CD4-positive, alpha-beta T cell treated with Interleukin-17A for 1 hour (primary cell): ENCODE measurements at regions not wholly inside any gene's neighbourhood (a gene's known extent, or its start where the extent isn't known, plus 50 kb on each side); places are given as distances from the start of the nearest gene placed in this dataset.

Experiments used
- DNase-seq: peaks from one replicate; pipeline ENCODE4 v3.0.0-alpha.2; 2020

DNA sequence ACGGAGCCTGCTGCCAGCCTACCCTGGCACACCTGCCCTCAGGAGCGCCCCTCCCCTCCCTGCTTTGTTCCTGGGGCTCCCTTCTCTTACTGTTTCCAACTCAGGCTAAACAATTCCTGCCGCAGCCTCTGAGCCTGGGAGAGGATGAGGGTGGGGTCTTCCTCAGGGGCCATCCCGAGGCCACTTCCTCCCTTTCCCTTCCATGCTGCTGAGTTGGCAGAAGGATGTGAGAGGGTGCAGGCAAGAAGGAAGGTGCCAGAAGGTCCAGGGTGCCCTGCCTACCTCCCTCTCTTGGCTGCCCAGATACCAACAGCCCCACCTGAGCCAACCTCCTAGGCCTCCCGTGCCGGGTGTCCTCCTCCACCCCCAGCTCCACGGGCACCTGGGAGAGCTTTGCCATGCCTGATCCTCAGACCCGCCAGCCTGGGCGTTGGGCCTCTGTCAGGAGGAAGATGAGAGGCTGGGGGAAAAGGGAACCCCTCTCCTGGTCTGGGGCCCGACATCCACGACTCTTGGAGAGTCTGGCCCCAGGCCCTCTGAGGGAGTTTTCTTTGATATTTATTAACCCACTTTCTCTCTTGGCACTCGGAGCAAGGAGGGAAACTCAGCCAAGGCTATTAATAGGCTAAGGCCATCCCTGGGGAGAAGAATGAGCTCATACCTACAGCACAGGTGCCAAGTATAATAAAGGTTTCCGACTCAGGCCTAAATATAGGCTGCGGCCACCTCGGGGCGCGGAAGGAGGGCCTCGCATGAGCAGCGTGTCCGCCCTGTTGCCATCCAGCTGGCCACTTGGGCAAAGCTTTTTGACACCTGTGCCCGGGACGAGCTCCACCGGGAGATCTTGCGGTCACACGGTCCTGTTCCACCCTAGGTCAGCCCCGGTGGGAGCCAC is 232.0 kb downstream of the ENGASE start:
- no peak for DNase-seq

DNA sequence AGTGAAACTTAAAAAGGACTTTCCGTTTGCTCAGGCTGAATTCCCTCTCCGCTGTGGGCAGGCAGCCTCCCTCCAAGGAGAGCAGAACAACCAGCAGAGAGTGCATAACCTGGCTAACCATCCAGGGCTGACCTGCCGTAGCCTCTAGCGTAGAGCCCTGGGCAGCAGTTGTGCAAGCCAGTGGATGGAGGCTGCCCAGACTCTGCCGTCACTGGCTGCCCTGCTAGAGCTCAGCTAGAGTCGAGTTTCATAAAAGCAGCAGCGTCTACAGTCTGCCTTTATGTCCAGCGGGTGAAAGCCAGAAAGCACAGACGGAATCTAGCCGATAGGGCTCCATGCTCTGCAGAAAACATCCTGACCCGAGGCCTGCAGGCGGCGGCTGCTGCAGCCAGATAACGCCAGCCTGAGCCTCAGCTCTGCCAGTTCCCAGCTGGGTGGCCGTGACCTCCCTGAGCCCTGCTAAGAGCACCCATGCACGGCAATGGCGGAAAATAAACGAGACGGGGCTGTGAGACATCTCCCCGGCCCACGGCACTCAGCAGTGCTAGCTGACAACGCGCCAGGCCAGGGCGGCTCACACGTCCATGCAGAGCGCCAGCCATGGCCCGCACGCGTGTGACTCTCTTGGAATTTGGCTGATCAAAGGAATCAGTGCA is 231.3 kb downstream of the ENGASE start:
- no peak for DNase-seq

DNA sequence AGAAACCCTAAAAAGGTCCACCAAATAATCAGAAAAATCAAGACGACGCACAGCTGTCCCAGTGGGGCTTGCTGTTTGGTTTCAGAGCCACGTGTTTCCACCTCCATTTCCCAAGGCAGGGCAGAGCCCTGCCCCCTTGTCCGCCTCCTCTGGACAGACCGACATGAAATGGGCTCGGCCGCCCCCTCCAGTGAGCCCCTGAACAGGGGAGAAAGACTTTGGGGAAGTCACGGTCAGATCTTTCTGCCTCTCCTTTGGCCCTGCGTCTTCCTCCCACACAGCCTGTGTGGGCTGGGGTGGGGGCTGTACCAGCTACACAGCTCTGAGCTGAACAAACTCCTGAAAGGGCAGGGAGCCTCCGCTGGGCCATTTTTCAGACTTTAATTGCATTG is 230.7 kb downstream of the ENGASE start:
- no peak for DNase-seq

DNA sequence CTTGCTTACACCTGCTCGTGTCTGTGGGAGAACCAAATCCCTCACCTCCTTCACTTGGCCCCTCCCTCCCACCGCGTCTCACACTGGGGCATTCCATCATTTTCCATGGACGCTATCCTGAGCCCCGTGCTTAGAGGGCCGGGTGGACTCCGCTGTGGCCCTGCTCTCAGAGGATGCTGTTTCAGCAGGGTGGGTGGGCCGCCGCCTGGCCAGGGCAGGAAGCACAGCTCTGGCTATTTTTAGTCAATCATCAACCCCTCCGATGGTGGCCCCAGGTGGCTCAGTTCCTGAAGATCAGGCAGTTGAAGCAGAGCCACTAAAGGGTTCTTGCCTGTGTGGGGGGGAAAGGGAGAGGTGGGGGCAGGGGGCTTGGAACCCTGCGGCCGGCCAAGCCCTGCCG is 230.3 kb downstream of the ENGASE start:
- DNase-seq = no peak

DNA sequence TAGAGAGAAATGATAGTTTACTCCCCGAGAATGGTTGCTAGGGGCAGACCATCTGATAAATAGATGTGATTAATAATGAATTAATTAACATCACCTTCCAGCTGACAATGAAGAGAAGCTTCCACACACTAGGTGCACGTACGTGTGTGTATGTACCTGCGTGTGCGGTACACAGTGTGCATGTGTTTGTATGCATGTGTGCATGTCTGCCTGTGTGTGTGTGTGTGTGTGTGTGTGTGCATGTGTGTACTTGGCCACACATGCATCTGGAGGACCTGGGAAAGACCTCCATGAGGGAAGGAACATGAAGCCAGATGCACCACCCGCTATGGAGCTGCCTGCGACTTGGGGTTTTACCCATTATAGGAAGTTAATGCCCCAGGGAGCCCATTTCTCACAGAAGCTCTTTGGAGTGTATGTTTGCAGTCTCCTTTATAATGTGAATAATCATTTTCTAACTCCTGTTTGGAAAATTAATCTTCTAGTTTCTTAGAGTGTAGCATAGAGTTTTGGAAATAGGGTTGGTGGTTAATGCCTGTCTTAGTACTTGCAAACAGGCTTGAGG is 229.1 kb downstream of the ENGASE start:
- no peak for DNase-seq

DNA sequence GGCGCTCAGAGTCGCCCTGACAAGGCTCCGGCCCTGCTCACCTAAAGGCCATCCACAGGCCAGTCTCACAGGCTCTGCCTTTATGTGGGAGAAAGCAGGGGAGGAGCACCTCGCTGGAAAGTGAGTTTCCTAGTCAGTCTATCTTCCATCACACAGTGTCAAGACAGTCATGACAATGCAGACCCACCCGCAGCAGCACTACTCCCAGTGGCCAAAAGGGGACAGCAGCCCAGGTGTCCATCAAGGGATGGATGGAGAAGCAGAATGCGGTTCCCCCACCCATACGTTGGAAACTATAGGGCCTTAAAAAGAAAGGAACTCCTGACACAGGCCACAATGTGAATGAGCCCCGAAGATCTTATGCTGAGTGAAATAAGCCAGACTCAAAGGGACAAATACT is 226.8 kb downstream of the ENGASE start:
- no peak for DNase-seq

DNA sequence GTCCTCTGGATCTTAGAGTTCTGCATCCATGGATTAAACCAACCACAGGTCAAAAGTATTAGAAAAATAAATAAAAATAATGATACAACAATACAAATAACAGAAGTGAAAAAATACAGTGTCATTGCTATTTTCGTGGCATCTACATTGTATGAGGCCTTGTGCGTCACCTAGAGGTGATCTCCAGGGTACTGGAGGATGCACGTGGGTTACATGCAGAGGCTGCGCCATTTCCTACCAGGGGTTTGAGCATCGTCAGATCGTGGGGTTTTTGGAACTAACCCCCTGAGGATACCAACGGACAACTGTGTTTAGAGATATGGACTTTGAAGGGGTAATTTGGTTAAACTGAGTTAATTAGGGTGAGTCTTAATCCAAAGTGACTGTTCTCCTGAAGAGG is 224.7 kb downstream of the ENGASE start:
- no peak for DNase-seq

DNA sequence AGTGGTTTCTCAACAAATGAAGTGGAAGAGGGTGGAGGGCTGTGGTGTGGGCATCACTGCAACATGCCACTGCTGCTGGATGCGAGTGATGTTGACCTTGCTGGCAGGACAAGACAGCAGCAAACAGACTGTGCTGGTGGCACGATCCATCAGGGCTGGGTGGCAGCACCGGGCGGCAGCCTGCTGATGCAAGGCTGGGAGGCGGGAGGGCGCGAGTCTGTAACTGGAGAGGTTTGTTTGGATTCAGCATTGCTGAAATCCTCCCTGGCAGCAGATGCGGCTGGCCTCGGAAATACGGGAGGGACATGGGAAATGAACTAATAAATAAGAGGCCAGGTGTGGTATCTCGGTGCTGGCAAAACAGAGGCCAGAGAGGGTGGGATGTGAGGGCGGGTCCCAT is 224.2 kb downstream of the ENGASE start:
- no peak for DNase-seq

DNA sequence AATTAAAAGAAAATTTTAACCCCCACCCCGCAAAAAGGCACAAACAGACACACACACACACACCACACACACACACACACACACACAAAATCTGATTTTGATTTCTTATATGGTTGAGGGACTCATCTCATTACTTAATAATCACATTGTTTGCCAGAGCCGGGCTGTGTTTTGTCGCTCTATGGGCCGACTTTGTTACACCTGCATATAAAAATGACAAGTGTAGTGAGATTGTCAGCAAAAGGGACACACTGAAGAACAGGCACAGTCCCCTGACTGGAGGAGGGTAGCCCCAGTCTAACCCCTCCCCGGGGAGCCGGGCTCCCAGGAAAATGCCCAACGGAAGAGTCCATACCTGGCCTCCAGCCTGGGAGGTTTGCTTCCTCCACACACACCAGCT is 221.6 kb downstream of the ENGASE start:
- no peak for DNase-seq

DNA sequence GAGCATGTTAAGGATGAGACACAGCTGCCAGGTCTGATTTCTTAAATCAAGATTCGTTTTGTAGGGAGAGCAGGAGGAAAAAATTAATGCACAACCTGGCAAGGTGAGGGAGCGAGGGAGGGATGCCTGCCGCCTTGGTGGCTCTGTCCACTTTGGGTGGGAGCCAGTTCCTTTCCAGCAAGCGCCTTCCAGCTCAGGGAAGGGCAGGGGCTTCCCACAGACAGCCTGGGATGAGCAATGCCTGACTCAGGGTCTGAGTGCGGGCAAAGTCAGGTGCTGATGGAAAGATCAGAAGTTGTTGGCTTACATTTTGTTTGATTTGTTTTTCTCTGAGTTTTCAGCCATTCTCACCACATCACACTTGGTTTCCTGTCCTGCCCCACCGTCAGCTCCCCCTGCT is 220.7 kb downstream of the ENGASE start:
- DNase-seq = no peak

DNA sequence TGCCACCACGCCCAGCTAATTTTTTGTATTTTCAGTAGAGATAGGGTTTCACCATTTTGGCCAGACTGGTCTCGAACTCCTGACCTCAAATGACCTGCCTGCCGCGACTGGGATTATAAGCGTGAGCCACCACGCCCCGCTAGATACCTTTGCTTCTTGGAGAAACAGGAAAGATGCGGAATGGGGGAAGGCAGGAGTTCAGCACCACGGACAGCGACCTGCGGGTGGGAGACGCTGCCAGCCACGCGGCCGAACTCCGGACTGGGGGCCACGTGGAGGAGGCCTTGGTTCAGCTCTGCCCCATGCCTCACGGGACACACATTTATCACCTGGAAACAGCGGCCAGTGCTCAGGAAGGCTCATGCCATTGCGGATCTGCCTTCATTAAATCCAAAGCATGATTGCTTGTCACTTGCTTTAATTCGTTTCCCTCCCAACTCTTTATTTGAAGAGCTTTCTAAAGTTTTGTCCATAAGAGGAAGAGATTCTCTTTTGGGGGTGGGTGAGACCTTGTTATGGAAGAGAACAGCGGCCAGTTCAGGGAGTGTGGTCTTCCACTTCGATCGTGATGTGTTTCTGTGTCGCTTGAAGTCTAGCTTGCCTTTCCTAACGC is 219.9 kb downstream of the ENGASE start:
- DNase-seq = peak; percentile 13

DNA sequence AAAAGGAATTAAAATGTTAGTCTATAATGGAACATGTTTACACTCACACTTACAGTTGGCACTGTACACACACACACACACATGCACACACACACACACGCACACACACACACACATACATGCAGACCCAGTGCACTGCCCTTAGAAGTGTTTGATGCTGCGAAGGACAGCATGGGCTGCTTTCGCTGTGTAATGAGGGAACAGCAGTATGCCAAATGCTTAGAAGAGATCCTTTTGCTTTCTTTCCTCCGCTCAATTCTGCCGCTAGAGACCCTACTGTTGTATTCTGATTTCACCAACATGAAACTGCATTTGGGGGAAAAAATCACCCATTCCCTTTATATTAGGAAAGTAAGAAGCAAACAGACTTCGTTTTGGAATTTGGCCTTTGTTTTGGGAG is 217.9 kb downstream of the ENGASE start:
- no peak for DNase-seq

DNA sequence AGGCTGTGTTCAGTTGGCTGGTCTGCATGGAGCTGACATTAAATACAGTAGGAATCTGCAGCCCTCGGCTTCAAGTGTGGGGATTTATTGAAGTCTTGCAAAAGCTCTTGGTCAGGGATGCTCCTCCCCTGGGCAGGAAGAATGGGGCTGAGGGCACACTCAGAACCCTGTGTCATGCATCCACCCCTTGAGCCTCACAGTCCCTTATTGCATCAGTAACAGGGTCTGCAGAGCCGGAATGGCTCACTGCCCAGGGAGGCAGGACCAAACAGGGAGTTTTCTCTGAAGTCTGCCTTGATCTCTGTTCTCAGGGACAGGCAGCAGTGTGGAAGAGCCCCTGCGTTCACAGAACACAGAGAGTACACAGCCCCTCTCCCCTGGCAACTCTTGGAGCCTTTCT is 216.8 kb downstream of the ENGASE start:
- no peak for DNase-seq

DNA sequence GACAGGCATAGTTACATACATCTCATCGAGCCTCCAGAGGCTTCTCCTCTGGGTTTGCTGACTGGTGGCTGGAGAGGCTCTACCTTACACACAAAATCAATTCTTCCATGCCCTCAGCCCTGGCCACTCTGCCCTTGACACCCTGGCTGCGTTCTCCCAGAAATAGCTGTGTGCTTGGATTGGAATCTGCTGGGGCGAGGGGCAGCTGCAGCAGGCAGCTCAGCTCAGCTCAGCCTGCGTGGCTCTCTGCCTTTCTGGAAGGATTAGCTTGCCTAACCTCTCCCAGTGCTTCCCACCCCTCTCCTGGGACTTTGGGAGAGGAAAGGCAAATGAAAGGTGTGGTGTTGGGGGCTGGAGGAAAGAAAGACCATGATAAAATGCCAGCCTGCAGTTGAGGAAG is 216.1 kb downstream of the ENGASE start:
- no peak for DNase-seq

DNA sequence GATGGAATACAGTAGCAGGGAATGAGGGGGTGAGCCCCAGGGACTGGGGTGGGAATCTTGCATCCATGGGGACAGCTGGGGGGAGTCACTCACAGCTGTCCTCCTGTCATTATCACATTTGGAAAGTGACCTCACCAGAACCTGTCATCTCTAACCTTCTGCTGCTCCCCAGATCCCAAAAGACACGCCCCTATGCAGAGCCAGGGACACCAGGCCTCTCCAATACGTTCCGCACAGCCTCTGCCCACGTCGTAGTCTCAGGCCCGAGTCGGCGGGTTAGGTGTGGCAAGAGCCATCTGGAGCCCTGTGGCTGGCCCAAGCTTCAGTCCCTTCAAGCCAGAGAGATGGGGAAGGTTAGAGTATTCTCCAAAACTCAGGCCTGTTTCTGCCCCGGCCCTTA is 214.3 kb downstream of the ENGASE start:
- DNase-seq = no peak

DNA sequence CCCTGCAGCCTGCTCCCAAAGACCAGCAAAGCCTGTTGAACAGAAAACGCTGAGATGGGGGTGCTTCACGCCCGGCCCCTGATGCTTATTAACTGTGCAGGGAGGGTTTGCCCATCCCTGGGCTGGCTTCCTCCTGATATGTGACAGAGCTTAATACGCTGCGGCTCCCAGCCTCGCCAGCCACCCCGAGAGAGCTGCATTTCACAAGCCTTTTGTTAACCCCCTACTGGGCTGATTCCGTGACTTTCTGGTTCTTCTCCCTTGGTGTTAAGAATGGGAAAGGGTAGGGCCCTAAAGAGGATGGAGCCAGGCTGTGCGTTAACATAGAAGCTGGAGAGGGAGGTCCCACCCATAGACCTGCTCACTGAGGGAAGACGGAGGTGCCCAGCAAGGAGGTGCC is 211.8 kb downstream of the ENGASE start:
- no peak for DNase-seq

DNA sequence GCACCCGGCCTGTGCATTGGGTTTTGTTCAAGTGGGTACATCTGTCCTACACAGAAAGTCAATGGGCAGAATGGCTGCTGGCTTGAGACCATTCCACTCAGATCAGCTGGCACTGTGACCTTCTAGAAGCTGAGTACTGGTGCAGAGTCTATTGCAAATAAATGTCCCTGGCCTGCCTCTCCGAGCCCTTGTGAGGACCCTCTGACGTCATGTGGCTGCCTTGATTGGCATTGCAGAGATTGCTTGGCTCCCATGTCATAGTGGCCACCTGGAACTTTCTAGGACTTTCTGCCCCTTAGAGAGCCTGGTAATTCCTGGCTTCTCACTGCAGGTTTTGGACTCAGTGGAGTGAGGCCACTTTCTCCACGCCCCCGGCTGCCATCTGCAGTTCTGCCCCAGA is 211.3 kb downstream of the ENGASE start:
- DNase-seq = no peak

DNA sequence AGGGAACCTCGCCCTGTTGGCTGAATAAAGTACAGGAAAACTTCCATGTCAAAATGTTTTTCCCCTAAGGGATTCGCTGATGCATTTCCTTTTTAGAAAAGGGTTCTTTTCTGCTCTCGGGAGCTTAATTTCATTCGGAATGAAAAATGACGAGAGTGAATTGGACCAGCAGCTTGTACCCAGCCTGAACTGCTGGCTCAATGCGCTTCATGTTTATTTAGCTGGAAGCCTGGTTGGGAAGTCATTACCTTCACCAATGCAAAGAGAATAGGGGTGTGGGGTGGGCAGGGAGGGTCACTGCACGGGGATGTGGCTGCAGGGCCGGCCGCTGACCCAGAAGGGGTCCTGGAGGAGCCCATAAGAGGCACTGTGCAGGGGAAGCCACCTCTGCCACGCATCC is 207.7 kb downstream of the ENGASE start:
- DNase-seq = no peak

DNA sequence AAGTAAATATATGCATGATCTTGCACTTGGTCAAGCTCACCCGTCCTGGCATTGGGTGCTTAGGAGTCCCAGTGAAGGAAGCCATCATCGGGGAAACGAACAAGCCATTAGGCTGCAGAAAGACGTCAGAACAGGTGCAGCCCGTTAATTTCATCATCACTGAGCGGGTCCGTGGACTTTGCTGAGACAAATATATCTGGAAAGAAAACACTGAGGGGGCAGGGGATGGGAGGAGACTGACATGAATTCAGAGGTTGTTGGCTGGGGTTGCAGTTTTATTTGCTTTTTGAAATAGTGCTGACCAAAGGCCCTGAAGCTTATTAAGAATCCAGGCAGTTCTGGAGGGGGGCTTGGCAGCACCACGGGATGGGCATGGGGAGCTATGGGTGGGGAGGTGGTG is 207.2 kb downstream of the ENGASE start:
- no peak for DNase-seq

DNA sequence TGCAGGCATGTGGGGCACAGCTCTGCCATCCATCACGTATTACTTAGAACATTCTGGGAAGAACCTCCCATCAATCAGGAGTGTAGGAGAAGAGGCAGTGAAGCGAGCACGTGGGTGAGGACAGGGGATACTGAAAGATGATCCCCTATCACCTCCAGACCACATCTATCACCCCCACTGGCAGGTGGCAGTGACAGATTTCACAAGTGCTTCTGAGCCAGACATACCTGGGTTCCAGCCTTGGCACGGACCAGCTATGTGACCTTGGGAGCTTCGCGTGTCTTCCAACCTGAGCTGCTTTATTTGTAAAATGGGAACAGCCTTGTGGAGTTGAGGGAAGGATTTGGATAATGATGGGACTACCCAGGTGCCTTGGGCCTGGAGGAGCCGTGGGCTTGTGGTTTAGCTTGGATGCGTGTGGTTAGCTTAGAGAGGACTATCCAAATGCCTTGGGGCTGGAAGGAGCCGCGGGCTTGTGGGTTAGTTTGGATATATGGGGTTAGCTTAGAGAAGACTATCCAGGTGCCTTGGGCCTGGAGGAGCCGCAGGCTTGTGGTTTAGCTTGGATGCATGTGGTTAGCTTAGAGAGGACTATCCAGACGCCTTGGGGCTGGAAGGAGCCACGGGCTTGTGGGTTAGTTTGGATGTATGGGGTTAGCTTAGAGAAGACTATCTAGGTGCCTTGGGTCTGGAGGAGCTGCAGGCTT is 206.4 kb downstream of the ENGASE start:
- no peak for DNase-seq

DNA sequence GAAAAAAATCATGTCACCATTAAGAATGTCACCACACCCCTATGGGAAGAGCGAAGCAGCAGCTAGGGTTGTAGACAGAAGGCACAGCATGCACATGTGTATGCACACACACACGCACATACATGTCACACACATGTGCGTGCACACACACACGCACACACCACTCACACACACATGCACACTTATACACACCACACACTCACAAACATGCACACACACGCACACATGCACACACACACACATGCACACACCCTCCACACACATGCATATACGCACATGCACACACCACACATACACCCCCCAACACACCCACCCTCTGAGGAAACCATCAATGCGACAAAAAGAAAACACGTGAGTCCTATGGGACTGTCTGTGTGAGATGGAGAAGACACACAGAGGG is 205.4 kb downstream of the ENGASE start:
- DNase-seq = no peak

DNA sequence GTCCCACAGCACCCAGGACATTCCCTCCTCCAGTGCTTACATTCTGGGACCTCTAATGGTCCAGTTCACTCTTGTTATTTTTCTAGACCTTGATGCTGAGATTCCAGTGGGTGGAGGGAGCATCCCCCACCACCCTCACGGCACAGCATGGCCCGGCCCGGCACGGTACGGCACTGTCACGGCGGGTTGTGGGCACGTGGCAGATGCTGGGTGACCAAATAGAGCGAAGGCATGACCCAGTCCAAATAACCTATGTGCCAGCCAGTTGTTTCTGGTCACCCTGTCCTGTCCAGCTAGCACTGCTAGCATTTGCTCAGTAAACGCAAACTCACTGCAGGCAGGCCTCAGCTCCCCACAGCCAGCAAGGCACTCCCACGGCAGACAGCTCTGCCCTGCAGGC is 204.7 kb downstream of the ENGASE start:
- no peak for DNase-seq

DNA sequence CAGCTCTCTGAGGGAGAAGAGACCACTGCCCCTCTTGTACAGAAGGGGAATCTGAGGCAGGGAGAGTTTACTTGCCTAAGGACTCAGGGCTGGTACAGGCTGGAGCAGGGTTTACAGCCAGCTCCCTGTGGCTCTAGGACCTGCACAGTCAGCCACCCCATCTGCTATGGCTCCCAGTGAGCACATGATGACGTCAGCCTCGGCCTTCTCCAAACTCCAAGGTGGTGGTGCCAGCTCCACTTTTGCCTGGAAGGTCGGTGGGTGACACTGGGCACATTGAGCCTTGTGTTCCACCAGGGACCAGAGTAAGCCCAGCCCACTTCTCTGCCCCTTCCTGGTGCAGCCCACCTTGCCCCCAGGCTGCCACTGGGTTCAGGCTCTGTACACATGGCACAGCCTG is 202.2 kb downstream of the ENGASE start:
- no peak for DNase-seq
